ENCODE measurements at regions not wholly inside any gene's neighbourhood (a gene's known extent, or its start where the extent isn't known, plus 50 kb on each side); places are given as distances from the start of the nearest gene placed in this dataset.
A peak's percentile ranks its signal among the peaks of the same experiment; 100 is the strongest.

GRCh38 chr12:78556651-78557050 is 307.9 kb upstream of the SYT1 start:
- H3K27me3 Mint-ChIP-seq = no peaks in the 10 kb centered on the region
- no peak for TF ChIP-seq CTCF (conservative IDR thresholded peaks at IDR 0.05)

GRCh38 chr12:78559416-78559815 is 305.2 kb upstream of the SYT1 start:
- TF ChIP-seq CTCF (conservative IDR thresholded peaks at IDR 0.05) = no peak
- H3K9me3 Mint-ChIP-seq = no peaks in the 10 kb centered on the region
- no peaks in the 10 kb centered on the region for H3K36me3 Mint-ChIP-seq
- no peaks in the 10 kb centered on the region for H3K27me3 Mint-ChIP-seq
- H3K4me1 Mint-ChIP-seq (ENCODE audit: unreplicated experiment) = peaks cover 5% of the 10 kb centered on the region
- no peak overlapping the region for H3K27ac Mint-ChIP-seq
- no peak for DNase-seq (ENCODE audit: extremely low spot score, unreplicated experiment)
- H3K4me3 Mint-ChIP-seq = no peak overlapping the region

More at GRCh38 chr12:78556651-78557050, 307.9 kb upstream of the SYT1 start:
- no peak for DNase-seq (ENCODE audit: extremely low spot score, unreplicated experiment)
- H3K27ac Mint-ChIP-seq = no peak overlapping the region
- H3K9me3 Mint-ChIP-seq = no peaks in the 10 kb centered on the region
- no peaks in the 10 kb centered on the region for H3K4me1 Mint-ChIP-seq (ENCODE audit: unreplicated experiment)
- H3K4me3 Mint-ChIP-seq = no peak overlapping the region
- no peaks in the 10 kb centered on the region for H3K36me3 Mint-ChIP-seq

GRCh38 chr12:78559886-78560285 is 304.7 kb upstream of the SYT1 start:
- no peak for DNase-seq (ENCODE audit: extremely low spot score, unreplicated experiment)
- no peaks in the 10 kb centered on the region for H3K9me3 Mint-ChIP-seq
- no peaks in the 10 kb centered on the region for H3K27me3 Mint-ChIP-seq
- no peak overlapping the region for H3K27ac Mint-ChIP-seq
- H3K36me3 Mint-ChIP-seq = no peaks in the 10 kb centered on the region
- H3K4me3 Mint-ChIP-seq = no peak overlapping the region
- H3K4me1 Mint-ChIP-seq (ENCODE audit: unreplicated experiment) = peaks cover 5% of the 10 kb centered on the region
- no peak for TF ChIP-seq CTCF (conservative IDR thresholded peaks at IDR 0.05)

GRCh38 chr12:78560633-78561032 is 303.9 kb upstream of the SYT1 start:
- H3K4me3 Mint-ChIP-seq = no peak overlapping the region
- no peak overlapping the region for H3K27ac Mint-ChIP-seq
- no peak for DNase-seq (ENCODE audit: extremely low spot score, unreplicated experiment)
- H3K9me3 Mint-ChIP-seq = no peaks in the 10 kb centered on the region
- no peaks in the 10 kb centered on the region for H3K36me3 Mint-ChIP-seq
- no peak for TF ChIP-seq CTCF (conservative IDR thresholded peaks at IDR 0.05)
- H3K4me1 Mint-ChIP-seq (ENCODE audit: unreplicated experiment) = peaks cover 5% of the 10 kb centered on the region
- H3K27me3 Mint-ChIP-seq = no peaks in the 10 kb centered on the region

- peak; percentile 66 for TF ChIP-seq CTCF (conservative IDR thresholded peaks at IDR 0.05)
- DNase-seq (ENCODE audit: extremely low spot score, unreplicated experiment) = no peak
- Mint-ChIP-seq H3K9me3 (no peaks in the 10 kb centered on the region), H3K4me1 (ENCODE audit: unreplicated experiment) (peaks cover 5% of the 10 kb centered on the region), H3K4me3 (no peak overlapping the region), H3K36me3 (no peaks in the 10 kb centered on the region), H3K27me3 (no peaks in the 10 kb centered on the region), H3K27ac (no peak overlapping the region)
Observed at GRCh38 chr12:78562368-78563205, 302.0 kb upstream of the SYT1 start.

All from type B pancreatic cell (in vitro differentiated cells).